ENCODE measurements at regions not wholly inside any gene's neighbourhood (a gene's known extent, or its start where the extent isn't known, plus 50 kb on each side); places are given as distances from the start of the nearest gene placed in this dataset.

DNA sequence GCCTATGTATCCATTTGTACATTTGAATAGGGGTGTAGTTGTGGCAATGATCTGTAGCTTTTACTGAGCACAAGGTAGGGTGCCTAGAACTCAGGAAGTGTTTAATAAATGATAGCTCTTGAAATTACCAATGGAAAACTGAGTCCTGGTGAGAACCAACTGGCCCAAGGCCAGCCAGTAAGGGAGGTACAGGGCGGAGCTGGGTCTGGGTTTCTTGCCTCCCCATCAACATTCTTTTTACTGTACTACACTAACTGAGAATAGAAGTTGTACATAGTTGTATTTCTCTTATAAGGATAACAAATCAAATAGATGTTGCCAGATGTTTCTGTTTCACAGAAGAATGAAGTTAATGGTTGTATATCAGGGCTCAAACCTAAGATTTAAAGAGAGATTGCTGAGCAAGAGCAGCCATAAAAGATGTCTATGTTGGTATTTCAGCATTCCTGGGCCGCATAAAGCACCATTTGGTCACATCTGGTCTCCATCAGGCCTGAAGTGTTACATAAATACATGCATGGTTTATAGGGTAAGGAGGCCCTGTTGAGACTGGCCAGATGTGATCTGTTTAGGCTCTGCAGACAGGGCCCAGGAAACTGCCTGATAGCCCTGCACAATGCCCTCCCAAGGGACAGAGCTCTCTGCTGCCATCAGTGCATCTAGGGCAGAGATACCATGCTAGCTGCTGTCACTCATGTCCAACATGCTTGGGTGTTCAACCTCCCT, 210.5 kb downstream of the NXNL2 start:
- H3K4me2 ChIP-seq (ENCODE audit: control insufficient read depth, insufficient read depth): no peak overlapping the region

More for the DNA sequence above, 210.5 kb downstream of the NXNL2 start:
- Histone ChIP-seq H3K9ac (ENCODE audit: control insufficient read depth, insufficient read depth, low read length) (no peak overlapping the region), H3K4me1 (ENCODE audit: control insufficient read depth, insufficient read depth, low read length) (no peaks in the 10 kb centered on the region), H3K36me3 (ENCODE audit: control insufficient read depth in 2 of 2, insufficient read depth in 2 of 2, low read length in 1 of 2) (no peaks in the 10 kb centered on the region), H2AFZ (ENCODE audit: control insufficient read depth, low read depth, low read length) (no peak overlapping the region), H3K79me2 (ENCODE audit: control insufficient read depth, insufficient read depth, low read length) (no peaks in the 10 kb centered on the region), H3K27ac (ENCODE audit: control insufficient read depth, insufficient read depth) (no peak overlapping the region), H3K9me3 (replicated peaks; ENCODE audit: control insufficient read depth, insufficient read depth, low read length) (no peaks in the 10 kb centered on the region), H4K20me1 (ENCODE audit: control insufficient read depth, insufficient read depth) (no peaks in the 10 kb centered on the region), H3K4me3 (no peak overlapping the region), H3K27me3 (replicated peaks in 1 of 2; ENCODE audit: control insufficient read depth in 2 of 2, insufficient read depth in 2 of 2, low read length in 1 of 2) (peaks cover 0 to 1% of the 10 kb centered on the region in 2 experiments; a peak in 3 of 4 replicates)
- ChIA-PET CTCF (interaction anchor here (1.3 kb wide), 1 partner anchor 12 kb away, joined by 3 read pairs; no protein-coding TSS in a partner anchor), POLR2A (no interaction called here), RAD21 (ENCODE audit: unreplicated experiment) (no interaction called here), SMC1A (ENCODE audit: uncharacterized antibody, unreplicated experiment) (no interaction called here)
- ATAC-seq (no peak), FAIRE-seq (no peak), DNase-seq (ENCODE audit: low read depth, low spot score) (no peak)
- no TSS peak for BruUV-seq (replicated peaks)
- intact Hi-C loops (cut with micrococcal nuclease; ENCODE audit: unreplicated experiment): no loop called here
- WGBS (ENCODE audit: insufficient coverage, insufficient replicate concordance, low lambda C conversion rate, missing lambda C conversion rate): 0% methylated on average over 2 of the region's 2 CpGs
- TF ChIP-seq STAT1 (conservative IDR thresholded peaks at IDR 0.05) (no peak), CREB1 (IDR thresholded peaks at IDR 0.05; ENCODE audit: low read depth) (no peak), NRF1 (conservative IDR thresholded peaks at IDR 0.05; ENCODE audit: low read depth, low read length) (no peak), SP1 (IDR thresholded peaks at IDR 0.05; ENCODE audit: low read depth, low read length) (no peak), NFYB (IDR thresholded peaks at IDR 0.05; ENCODE audit: insufficient read depth, low read depth, low read length) (no peak), FOS (IDR thresholded peaks at IDR 0.05; ENCODE audit: borderline replicate concordance, extremely low read depth, insufficient read length) (no peak), NFIC (IDR thresholded peaks at IDR 0.05; ENCODE audit: low read depth, low read length) (no peak), SMC3 (IDR thresholded peaks at IDR 0.05; ENCODE audit: borderline replicate concordance, low read length) (no peak), RUNX3 (IDR thresholded peaks at IDR 0.05; ENCODE audit: low read length) (no peak), TCF7 (IDR thresholded peaks at IDR 0.05; ENCODE audit: borderline replicate concordance) (no peak)
- TF ChIP-seq, protein P1, sequence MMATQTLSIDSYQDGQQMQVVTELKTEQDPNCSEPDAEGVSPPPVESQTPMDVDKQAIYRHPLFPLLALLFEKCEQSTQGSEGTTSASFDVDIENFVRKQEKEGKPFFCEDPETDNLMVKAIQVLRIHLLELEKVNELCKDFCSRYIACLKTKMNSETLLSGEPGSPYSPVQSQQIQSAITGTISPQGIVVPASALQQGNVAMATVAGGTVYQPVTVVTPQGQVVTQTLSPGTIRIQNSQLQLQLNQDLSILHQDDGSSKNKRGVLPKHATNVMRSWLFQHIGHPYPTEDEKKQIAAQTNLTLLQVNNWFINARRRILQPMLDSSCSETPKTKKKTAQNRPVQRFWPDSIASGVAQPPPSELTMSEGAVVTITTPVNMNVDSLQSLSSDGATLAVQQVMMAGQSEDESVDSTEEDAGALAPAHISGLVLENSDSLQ (IDR thresholded peaks at IDR 0.05): no peak
- TF ChIP-seq, protein P2, sequence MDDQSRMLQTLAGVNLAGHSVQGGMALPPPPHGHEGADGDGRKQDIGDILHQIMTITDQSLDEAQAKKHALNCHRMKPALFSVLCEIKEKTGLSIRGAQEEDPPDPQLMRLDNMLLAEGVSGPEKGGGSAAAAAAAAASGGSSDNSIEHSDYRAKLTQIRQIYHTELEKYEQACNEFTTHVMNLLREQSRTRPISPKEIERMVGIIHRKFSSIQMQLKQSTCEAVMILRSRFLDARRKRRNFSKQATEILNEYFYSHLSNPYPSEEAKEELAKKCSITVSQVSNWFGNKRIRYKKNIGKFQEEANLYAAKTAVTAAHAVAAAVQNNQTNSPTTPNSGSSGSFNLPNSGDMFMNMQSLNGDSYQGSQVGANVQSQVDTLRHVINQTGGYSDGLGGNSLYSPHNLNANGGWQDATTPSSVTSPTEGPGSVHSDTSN (IDR thresholded peaks at IDR 0.05; ENCODE audit: insufficient replicate concordance, low read depth, low read length): no peak
- in situ Hi-C loops (cut with MboI): loop anchor here (10.0 kb wide), 1 partner anchor 151 kb away; no protein-coding TSS in a partner anchor
